NCI-H1930 (cell line): ENCODE measurements at regions not wholly inside any gene's neighbourhood (a gene's known extent, or its start where the extent isn't known, plus 50 kb on each side); places are given as distances from the start of the nearest gene placed in this dataset.
"Not testable (repeated sequence)": the region's sequence is repeated elsewhere in the genome, so short reads cannot be mapped to it uniquely, and the experiment has no call there.

ENCODE experiments used
- DNase-seq, 2 experiments: peaks; one replicate each; lab custom pipeline; 2025; lab: John Stamatoyannopoulos, UW

DNA sequence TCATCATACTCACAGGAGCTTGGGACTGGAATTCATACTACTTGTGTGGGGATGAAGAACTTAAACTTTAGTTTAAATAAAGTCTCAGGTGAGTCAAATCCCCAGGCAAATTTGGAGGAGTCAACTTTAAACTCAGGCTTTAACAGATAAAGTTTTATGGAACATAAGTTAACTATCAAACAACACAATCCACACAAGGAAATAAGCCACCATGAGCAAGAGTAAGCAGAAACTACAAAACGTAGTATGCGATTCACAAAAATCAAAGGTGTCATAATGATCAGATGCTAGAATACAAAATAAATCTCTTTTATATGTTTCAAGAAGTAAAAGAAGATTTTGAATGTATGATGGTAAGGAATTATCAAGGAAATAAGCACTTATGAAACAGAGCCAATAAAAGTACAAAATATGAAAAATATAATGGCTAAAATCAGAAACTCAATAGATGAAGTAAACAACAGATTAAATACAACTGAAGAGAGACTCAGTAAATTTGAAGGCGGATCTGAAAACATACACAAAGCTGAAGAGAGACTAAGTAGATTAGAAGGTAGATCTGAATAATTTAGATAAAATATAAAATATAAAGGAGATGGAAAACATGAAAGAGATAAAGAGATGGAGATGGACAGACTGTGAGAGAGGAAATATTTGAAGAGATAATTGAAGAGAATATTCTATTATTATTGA, 97.5 kb upstream of the TWIST2 start:
- DNase-seq: no peak

DNA sequence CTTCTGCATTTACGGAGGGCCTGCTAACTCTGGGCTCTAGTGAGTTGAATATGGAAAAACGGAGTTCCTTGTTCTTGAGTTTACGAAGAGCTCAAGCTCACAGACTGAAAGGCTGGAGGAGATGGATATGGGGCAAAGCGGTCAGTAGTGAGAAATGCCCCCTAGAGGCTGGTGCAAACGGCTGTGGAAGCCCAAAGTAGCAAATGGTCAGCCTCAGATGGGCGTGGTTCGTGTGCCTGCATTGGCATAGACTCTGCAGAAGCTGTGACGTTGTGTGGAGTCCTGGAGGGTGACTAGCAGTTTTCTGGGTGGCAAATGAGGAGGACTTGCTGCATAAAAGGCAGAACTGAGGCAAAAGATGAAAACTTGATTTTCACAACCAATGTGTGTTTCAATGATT, 93.6 kb upstream of the TWIST2 start:
- DNase-seq: no peak

DNA sequence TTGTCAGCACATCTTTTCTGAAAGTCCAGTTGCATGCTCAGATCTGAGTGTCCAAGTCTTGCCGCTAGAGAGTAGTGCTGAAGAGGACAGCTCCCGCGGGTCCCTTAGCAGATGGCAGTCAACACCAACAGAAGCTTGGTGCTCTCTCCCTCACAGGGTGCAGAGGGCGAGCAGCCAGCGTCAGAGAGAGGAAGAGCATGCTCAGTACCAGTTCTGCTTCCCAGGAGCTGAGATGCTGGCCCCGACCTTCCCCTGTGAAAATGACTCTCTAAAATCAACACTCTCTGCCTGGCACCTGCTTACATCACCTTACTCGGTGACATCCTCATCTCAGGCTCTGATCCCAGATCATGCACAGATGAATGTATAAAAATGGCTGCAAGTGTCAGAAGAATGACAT, 86.0 kb upstream of the TWIST2 start:
- DNase-seq: no peak

DNA sequence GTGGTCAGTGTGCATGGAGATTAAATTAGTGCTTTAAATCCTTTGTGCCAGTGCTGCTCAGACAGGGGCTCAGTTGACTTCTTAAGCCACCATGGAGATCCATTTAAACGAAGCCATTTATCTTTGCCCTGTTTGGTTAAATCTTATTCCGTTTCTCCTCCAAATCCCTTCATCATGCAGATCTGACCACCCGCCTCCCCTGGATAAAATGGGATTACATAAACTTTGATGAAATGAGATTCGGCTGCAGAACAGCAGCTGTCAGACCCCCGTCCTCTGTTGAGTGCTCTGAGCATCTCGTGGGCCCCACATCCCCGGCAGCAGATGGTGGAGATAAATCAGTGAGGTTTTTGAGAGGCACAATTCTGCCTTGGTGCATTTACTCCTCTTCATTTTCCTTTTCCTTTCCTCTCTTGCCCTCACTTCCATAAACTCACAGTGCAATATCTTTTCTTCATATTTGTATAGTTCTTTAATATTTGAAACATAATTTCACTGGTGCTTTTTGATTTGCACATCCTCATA, 84.4 kb upstream of the TWIST2 start:
- no peak for DNase-seq

DNA sequence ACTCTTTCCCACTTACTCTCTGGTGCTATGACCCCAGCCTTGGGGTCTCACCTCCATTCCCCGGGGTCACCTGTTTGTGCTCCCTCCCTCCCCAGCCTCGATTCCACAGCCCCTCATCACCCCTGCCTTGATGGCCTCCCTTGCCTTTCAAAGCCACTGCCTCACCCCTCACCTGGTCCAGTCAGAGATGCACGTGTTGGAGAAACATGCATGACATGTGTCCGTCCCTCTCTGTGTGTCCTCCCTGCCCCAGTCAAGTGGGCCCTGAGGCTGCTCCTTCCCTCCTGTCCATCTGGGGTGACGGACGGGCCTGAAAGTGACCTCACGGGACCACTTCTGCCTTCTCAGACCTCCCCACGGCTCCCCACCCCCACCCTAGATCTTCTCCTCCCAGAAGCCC, 82.3 kb upstream of the TWIST2 start:
- no peak for DNase-seq

DNA sequence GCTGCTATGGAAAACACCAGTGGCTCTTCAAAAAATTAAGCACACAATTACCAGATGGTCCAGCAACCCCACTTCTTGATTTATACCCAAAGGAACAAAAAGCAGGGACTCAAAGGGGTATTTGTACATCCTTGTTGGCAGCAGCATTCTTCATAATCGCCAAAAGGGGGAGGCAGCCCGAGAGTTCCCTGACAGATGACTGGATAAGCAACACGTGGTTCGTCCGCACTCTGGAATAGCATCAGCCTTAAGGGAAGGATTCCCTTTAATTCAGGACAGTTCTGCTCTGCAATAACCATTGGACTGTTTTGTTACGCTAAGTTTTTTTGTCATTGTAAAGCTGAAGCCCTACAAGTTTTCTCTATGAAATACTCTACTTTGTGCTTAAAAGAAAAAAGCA, 76.7 kb upstream of the TWIST2 start:
- DNase-seq: no peak

DNA sequence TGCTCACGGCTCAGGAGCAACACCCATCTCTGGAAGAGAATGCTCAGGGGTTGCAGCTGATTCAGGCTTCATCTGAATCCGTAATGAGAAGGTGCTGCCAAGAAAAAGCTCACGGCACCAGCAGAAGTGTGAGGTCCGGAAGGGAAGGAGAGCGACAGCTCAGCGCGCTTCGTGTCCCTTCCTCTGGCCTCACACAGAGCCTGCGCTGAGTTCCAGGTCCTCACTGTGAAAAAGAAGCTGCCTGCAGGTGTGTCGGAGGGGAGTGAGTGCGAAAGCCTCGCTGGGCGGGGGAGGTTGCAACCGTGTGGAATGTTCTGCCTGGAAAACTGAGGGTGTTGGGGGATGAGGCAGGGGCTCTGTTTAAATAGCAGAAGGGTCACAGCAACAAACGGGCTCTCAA, 76.2 kb upstream of the TWIST2 start:
- DNase-seq: no peak

DNA sequence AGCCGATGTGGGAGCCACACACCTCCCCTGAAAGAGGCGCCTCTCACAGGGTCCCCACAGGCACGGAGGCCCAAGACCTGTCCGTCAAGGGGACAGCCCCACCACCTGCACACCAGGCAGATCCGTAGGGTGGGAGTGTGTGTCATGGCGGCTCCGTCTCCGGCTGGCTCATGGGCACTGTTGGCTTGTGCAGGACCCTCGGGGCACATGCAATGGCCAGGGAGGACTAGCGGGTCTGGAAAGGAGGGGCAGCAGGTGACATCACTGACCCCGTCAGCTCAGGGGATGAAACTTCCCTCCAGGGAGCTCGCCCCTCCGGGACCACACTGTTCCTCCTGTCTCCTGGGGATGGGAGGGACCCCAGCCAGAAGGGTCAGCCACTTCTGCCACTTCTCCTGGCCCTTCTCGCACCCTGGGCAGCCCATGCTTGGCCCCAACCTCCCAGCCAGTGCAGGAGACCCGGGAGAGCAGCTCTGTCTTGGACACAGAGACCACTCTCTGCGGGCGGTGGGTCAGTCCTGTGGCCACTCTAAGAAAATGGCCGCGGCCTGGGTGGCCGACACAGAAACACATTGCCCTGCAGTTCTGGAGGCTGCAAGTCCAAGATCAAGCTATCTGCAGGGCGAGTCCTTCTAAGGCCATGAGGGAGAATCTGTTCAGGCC, 75.1 kb upstream of the TWIST2 start:
- no peak for DNase-seq

DNA sequence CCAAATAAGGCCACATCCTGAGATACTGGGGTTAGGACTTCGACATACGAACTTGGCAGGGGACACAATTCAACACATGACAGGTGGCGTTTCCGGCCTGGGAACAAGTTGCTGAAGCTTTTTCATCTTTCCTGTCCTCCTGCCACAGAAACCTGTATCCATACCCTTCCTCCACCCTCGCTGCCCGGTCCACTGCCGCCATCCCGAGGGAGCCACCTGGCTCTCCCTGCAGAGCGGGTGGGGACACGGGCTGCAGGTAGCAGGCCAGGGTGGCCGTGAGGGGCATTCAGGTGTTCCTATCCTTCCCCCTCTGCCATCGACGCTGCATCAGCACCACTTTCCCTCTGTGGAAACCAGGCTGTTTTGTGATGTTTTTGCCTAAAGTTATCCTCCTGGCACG, 74.4 kb upstream of the TWIST2 start:
- no peak for DNase-seq

DNA sequence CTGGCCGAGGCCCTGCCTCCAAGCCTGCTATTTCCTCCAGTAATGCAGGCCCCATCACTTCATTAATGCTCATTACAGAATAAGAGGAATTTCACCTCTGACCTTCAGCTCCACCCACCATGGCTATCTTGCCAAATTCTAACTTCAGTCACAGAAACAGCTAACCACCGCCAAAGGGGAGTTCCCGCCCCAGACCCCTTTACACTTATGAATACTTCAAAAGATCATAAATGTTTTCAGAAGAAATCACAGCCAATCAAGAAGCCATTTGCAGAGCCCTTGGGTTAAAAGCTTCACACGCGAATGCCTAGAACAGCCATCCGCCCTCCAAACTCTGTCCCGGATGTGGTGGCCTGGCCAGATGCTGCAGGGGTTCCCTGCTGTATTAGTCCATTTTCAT, 73.8 kb upstream of the TWIST2 start:
- no peak for DNase-seq

DNA sequence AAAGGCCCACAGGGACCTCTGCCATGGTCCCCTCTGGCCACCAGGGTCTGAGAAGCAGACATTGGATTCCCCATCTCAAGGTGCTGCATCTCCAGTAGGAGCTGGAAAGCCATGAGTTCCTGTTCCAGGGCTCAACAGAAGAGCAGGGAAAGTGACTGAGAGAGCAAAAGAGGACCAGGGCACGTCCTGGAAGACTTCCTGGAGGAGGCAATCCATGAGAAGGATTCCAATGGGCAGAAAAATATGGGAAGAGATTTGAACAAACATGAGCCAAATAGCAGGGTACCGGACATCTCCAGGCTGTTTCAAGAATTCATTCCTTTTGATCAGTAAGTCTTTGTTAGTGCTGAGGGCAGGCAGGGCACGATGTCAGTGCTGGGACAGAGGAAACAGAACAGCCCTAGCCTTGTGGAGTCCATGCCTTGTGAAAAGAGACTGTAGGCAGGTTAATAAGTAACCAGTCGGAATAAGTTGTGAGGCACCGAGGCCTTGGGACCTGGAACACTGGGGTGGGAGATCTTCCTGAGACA, 72.8 kb upstream of the TWIST2 start:
- DNase-seq: no peak

DNA sequence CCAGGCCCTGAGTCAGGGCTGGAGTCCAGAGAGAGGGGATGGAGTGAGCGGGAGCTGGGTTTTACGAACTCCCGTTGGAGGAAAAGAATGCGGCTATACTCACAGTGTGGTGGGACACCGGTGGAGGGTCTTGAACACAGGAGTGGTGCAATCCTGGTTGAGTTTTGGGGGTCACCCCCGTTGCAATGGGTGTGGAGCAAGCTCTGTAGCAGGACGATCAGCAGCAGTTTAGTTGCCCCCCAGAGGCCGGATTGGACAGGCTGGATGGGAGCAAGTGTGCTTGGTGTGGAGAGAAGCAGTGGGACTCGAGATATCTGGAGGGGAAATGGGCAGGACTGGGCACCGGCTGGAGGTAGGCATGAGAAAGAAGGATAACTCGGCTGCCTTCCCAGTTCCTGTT, 72.3 kb upstream of the TWIST2 start:
- DNase-seq: no peak

DNA sequence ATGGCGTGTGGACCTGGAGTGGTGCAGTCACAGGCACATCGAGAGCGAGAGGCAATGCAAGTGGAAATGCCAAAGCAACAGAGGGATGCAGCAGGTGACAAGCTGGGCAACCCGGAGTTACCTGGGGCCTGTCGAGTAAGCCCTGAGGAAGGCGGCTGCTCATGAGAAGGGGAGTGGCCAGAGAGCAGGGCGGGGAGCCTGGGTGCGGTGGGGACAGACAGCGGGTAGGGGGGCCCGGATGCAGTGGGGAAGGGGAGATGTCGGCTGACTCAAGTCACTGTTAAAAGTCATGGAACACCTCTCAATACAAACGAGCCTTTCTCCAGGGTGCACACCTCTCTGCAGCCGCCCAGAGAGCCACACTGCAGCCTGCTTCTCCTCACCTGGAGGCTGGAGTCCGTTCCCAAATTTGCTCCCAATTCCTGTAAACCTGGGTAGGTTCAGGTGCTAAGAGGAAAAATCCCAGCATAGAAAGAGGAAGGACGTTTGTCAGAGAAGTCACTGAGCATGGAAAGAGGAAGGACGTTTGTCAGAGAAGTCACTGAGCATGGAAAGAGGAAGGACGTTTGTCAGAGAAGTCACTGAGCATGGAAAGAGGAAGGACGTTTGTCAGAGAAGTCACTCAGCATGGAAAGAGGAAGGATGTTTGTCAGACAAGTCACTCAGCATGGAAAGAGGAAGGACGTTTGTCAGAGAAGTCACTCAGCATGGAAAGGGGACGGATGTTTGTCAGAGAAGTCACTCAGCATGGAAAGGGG, 71.7 kb upstream of the TWIST2 start:
- DNase-seq: no peak

DNA sequence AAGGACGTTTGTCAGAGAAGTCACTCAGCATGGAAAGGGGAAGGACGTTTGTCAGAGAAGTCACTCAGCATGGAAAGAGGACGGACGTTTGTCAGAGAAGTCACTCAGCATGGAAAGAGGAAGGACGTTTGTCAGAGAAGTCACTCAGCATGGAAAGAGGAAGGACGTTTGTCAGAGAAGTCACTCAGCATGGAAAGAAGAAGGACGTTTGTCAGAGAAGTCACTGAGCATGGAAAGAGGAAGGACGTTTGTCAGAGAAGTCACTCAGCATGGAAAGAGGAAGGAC, 71.2 kb upstream of the TWIST2 start:
- not testable (repeated sequence) for DNase-seq

DNA sequence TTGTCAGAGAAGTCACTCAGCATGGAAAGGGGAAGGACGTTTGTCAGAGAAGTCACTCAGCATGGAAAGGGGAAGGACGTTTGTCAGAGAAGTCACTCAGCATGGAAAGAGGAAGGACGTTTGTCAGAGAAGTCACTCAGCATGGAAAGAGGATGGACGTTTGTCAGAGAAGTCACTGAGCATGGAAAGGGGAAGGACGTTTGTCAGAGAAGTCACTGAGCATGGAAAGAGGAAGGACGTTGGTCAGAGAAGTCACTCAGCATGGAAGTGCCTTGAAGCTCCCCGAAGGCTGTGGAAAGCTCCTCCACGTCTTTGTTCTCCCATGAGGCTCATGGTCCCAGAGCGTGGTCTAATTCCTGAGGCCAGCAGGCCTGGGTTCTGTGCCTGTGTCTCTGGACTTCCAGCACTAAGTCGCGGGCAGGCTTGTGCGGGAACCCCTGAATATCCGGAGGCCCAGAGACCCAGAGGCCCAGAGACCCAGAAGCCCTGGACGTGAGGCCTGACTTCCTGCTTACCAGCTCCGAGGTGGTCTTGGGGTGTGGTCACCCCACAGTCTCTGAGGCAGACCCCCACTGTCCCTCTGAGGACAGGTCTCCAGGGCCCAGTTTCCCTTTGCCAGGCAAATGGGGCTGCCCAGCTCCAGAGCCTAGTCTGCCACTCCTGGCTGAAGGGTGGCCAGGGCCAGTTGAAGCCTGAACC, 70.4 kb upstream of the TWIST2 start:
- DNase-seq: no peak

DNA sequence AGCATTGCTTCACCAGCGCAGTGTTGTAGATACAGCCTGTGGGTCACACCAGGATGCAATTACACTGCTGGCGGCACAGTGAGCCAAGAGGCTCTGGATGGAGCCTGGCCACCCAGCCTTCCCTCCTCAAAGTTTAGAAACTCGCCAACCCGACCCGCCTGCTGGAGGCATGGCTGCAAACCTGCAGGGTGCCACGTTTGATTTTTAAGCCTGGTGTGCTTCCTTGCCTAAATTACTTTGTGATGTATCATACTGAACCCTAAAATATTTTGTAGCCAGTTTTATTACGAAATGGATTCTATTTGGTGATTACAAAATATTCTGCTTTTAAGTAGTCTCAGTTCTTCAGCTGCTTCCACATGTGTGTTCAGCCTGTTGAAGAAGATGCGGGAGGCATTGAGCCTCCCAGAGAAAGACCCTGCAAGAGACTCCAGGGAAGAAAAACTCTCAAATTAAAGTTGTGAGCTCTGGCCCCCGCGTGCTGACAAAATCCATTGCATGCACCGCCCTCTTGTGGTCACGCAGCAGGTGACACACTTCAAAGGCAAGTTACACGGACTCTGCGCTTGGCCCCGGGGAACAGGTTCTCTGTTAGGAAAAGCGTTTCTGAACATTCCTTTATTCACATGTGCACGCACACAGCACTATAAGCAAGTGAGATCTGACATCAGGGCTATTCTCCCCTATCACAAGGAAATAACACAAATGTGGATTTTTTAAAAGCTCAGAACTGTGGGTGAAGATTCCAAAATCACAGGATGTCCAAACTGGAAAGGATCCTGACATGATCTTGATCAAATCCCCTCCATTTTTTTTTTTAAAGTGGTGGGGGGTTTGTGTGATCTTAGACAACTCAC, 63.0 kb upstream of the TWIST2 start:
- peak; percentile 5 to 32 for DNase-seq

DNA sequence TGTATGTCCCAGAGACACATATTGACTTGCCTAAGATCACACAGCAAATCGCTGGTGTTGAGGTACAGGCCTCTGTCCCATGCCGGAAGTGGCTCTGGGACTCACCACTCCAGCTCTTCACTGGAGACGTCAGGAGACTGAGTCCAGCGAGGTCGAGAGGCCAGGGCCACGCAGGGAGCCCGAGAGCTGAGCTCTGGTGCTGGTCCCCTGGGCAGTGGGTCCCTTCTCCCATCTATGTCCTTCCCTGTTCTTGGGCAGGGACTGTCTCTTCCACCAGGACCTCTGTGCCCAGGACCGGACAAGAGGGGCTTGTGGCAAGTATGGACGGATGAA, 62.4 kb upstream of the TWIST2 start:
- DNase-seq: no peak

DNA sequence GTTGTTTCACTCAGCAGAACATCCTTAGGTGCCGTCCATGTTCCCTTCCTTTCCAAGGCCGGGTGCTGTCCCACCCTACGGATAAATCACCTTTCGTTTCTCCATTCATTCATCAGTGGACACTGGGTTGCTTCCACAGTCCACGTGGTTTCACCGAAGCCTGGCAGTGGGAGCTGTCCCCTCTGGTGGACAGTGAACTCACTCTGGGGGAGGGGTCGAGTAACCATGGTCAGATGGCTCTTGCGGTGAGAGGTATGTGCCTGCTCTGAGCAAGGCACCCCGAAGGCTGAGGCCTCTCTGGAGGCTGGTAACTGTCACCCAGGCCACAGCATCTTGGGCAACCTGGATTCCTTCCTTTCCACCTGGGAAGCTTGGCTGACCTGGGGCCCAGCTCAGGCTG, 61.5 kb upstream of the TWIST2 start:
- no peak for DNase-seq

DNA sequence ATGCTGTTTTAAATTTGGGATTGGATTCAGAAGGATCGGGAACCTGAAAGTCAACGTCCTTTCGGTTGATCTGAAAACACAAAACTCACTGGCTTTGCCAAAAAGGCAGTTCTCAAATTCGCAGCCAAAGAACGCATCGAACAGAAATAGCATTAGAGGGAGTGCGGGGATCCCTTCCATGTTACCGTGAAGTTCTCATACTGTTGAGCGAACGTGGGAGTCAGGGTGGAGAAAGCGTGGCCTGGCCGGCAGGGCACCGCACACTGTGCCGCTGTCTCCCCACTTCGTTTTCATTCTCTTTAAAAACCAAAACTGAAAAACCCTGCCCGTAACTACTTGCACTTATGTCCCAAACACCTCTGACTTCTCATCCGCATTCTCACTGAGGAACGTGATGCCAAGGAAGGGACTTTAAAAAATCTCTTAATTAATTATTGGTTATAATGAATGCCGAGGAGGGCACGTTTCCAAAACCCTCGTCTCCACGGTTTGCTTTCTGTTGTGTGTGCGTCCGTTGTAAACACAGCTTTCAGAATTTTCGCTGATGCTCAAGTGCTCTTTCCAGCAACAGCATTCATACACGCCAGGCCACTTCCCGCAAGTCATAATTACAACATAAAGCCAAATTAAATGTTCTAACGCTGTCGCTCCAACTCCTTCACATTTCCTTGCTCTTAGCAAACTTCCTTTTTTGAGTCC, 60.9 kb upstream of the TWIST2 start:
- no peak for DNase-seq

DNA sequence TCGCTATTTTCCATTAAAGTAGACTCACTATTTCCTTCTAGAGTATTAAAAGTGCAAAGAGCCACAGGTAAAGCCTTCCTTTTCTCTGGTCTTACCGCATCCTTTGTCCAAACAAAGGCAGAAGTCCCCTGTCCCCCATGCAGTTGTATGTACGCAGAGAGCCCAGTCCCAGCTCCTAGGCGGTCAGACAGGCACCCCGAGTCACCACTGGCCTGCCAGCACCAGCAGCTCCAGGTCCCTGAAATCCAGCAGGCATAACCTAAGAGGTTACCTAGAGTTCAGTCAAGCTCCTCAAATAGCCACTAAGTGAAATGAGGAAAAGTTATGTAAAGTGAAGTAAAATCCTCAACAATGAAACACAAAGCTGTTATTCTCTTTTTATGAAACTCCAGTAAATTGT, 60.4 kb upstream of the TWIST2 start:
- no peak for DNase-seq

DNA sequence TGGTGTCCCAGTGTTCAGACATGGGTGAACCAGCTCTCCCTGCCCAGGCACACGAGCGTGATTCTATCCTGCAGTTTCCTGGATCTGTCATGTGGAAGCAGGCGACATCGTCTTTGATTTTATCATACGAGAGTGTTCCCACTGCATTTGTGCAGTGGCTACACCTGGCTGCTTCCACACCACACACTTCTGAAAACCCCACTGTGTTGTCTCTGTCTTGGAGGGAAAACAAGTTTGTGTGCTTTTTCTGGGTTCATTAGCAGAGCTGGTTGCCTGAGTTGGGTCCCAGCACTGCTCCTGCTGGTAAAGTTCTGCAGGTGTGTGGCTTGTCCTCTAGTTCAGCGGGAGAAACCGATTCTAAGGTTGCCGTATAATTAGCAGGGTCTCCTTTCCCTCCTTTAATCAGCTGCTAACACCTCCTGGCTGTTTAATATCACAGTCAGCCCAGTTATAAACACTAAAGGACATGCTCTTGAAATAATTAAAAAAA, 58.5 kb upstream of the TWIST2 start:
- DNase-seq: no peak
